IPS DF 4.7 (cell line): ENCODE measurements at regions not wholly inside any gene's neighbourhood (a gene's known extent, or its start where the extent isn't known, plus 50 kb on each side); places are given as distances from the start of the nearest gene placed in this dataset.

Experiments used
- DNase-seq: peaks from one replicate; pipeline ENCODE4 v3.0.0-alpha.2; 2013; ENCODE audit warnings: low spot score; ENCODE audit errors: extremely low read depth

- DNase-seq: no peak
Measured at GRCh38 chrX:22650691-22651090, 349.1 kb upstream of the DDX53 start.

GRCh38 chrX:22652596-22652995 lies 347.2 kb upstream of the DDX53 start:
- peak; percentile 11 for DNase-seq

- DNase-seq: no peak
Measured at GRCh38 chrX:22660756-22661155, 339.0 kb upstream of the DDX53 start.

- DNase-seq: no peak
Measured at GRCh38 chrX:22662776-22663175, 337.0 kb upstream of the DDX53 start.

GRCh38 chrX:22664826-22665225 lies 334.9 kb upstream of the DDX53 start:
- no peak for DNase-seq

- no peak for DNase-seq
Measured at GRCh38 chrX:22665818-22666217, 333.9 kb upstream of the DDX53 start.

- no peak for DNase-seq
Measured at GRCh38 chrX:22666441-22666840, 333.3 kb upstream of the DDX53 start.

GRCh38 chrX:22674932-22675331 lies 324.8 kb upstream of the DDX53 start:
- DNase-seq: no peak

GRCh38 chrX:22686138-22686541 lies 313.6 kb upstream of the DDX53 start:
- DNase-seq: no peak

GRCh38 chrX:22689290-22689689 lies 310.5 kb upstream of the DDX53 start:
- no peak for DNase-seq

GRCh38 chrX:22690116-22690515 lies 309.6 kb upstream of the DDX53 start:
- no peak for DNase-seq

- DNase-seq: no peak
Measured at GRCh38 chrX:22691966-22692565, 307.7 kb upstream of the DDX53 start.

GRCh38 chrX:22698151-22698550 lies 301.6 kb upstream of the DDX53 start:
- no peak for DNase-seq

GRCh38 chrX:22699581-22700091 lies 300.1 kb upstream of the DDX53 start:
- no peak for DNase-seq

GRCh38 chrX:22712942-22713341 lies 286.8 kb upstream of the DDX53 start:
- no peak for DNase-seq

GRCh38 chrX:22730542-22730941 lies 269.2 kb upstream of the DDX53 start:
- no peak for DNase-seq

- no peak for DNase-seq
Measured at GRCh38 chrX:22737541-22737940, 262.2 kb upstream of the DDX53 start.

GRCh38 chrX:22739276-22739675 lies 260.5 kb upstream of the DDX53 start:
- DNase-seq: no peak

- no peak for DNase-seq
Measured at GRCh38 chrX:22740836-22741235, 258.9 kb upstream of the DDX53 start.

- no peak for DNase-seq
Measured at GRCh38 chrX:22742174-22742573, 257.6 kb upstream of the DDX53 start.

- no peak for DNase-seq
Measured at GRCh38 chrX:22746081-22746480, 253.7 kb upstream of the DDX53 start.

GRCh38 chrX:22748093-22748999 lies 251.4 kb upstream of the DDX53 start:
- peak; percentile 7 for DNase-seq
